IPS DF 6.9 (cell line): ENCODE measurements at regions not wholly inside any gene's neighbourhood (a gene's known extent, or its start where the extent isn't known, plus 50 kb on each side); places are given as distances from the start of the nearest gene placed in this dataset.

Experiments
- DNase-seq: peaks from one replicate; pipeline ENCODE4 v3.0.0-alpha.2; 2013; ENCODE audit warnings: low read depth, low spot score
- H3K27ac ChIP-seq: one replicate; pipeline ENCODE4 v1.5.1; 2013; ENCODE audit warnings: low read length, control low read depth
- H3K27me3 ChIP-seq: 2 replicates; pipeline ENCODE4 v1.6.1; 2013; ENCODE audit warnings: mild to moderate bottlenecking, low read length; ENCODE audit not compliant: control insufficient read depth, insufficient read depth
- H3K36me3 ChIP-seq: 2 replicates; pipeline ENCODE4 v1.6.1; 2013; ENCODE audit warnings: low read length; ENCODE audit not compliant: control insufficient read depth, insufficient read depth
- H3K4me1 ChIP-seq: 2 replicates; pipeline ENCODE4 v1.6.1; 2013; ENCODE audit warnings: low read length; ENCODE audit not compliant: control insufficient read depth, insufficient read depth
- H3K4me3 ChIP-seq: 2 replicates; pipeline ENCODE4 v1.5.1; 2013; ENCODE audit warnings: mild to moderate bottlenecking, low read length
- H3K9me3 ChIP-seq: 2 replicates; pipeline ENCODE4 v1.6.1; 2013; ENCODE audit warnings: low read length, inconsistent platforms; ENCODE audit not compliant: control insufficient read depth, insufficient read depth
- WGBS: extraction: QIAGEN DNeasy Blood & Tissue Kit; methylation state at CpG from one replicate; pipeline ENCODE4 v1.1.7; 2013; ENCODE audit warnings: mixed read lengths, missing lambda C conversion rate; ENCODE audit not compliant: insufficient read length, insufficient coverage; 5-methylcytosine and 5-hydroxymethylcytosine counted together

DNA sequence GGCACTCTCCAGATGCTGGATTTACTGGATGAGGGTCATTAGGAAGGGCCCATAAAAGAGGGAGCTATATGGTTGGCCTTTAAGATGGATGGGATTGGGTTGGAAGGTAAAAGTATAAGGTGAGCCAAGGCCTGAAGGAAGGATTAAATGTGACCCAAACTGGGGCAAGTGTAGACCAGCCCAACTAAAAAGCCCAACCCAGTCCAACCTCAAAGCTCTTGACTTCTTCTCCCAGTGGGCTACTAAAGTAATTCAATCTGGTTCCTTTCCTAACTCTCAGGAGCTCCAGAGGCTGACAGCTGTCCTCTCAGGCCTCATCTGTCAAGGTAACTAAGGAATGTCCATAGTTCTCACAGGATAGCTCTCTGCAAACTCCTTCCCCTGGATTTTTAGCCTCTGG, 122.2 kb upstream of the EFNA5 start:
- Histone ChIP-seq H3K4me1 (no peaks in the 10 kb centered on the region), H3K27me3 (no peaks in the 10 kb centered on the region), H3K27ac (no peak overlapping the region), H3K9me3 (no peaks in the 10 kb centered on the region), H3K36me3 (no peaks in the 10 kb centered on the region), H3K4me3 (no peak overlapping the region)
- DNase-seq: no peak

DNA sequence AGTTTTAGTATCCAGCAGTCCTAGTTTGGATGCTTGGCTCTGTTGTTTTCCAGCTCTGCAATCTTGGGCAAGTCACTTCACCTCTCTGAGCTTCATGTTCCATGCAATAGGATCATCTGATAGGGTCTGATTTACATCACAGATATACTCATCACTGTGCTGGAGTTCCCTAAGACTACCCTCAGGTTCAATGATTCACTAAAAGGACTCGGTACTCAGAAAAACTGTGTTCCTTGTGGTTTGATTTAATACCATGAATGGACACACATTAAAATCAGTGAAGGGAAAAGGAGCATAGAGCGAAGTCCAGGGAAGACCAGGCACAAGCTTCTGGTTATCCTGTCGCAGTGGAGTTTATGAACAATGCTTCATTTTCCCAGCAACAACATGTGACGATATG, 119.9 kb upstream of the EFNA5 start:
- H3K9me3 ChIP-seq: no peaks in the 10 kb centered on the region
- no CpG with 5 or more reads among the region's 4 CpGs for WGBS
- H3K27ac ChIP-seq: no peak overlapping the region
- H3K4me1 ChIP-seq: no peaks in the 10 kb centered on the region
- no peaks in the 10 kb centered on the region for H3K27me3 ChIP-seq
- no peak for DNase-seq
- H3K36me3 ChIP-seq: no peaks in the 10 kb centered on the region
- no peak overlapping the region for H3K4me3 ChIP-seq

DNA sequence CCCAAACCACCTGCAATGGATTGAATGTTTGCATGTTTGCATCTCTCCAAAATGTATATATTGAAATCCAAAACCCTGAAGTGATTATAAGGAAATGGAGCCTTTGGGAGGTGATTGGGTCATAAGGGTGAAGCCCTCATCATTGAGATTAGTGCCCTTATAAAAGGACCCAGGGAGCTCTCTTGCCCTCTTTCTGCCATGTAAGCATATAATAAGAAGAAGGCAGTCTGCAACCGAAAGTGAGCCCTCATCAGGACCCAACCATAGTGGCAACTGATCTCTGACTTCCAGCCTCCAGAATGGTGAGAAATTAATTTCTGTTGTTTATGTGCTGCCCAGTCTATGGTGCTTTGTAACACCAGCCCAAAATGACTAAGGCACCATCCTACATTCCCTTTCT, 115.7 kb upstream of the EFNA5 start:
- Histone ChIP-seq H3K36me3 (no peaks in the 10 kb centered on the region), H3K4me1 (no peaks in the 10 kb centered on the region), H3K9me3 (no peaks in the 10 kb centered on the region), H3K4me3 (no peak overlapping the region), H3K27me3 (no peaks in the 10 kb centered on the region), H3K27ac (no peak overlapping the region)
- WGBS: no CpG with 5 or more reads among the region's 1 CpG
- no peak for DNase-seq

DNA sequence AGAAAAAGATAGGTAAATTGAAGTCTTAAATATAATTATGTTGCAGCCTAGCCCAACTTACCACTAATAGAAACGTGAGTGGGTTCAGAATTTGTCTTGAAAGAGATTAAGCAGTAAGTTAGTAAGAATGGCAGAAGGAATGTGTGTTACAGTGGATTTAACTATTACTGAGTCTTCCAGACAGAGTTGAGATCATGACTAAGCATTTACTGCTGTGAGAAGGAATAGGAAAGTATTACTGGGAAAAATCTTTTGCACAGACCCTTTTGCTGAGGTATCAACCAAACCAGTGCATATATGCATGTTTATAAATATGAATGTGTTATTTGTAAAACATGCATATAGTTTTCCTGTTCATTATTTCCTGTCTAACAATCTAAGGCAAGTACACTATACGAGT, 112.8 kb upstream of the EFNA5 start:
- H3K27ac ChIP-seq: no peak overlapping the region
- DNase-seq: no peak
- WGBS: no CpG with 5 or more reads among the region's 2 CpGs

GRCh38 chr5:107782561-107783169, 111.9 kb upstream of the EFNA5 start:
- H3K9me3 ChIP-seq: no peaks in the 10 kb centered on the region
- WGBS: no CpG with 5 or more reads among the region's 4 CpGs
- H3K27ac ChIP-seq: no peak overlapping the region
- H3K4me1 ChIP-seq: no peaks in the 10 kb centered on the region
- H3K36me3 ChIP-seq: no peaks in the 10 kb centered on the region
- no peak overlapping the region for H3K4me3 ChIP-seq
- no peak for DNase-seq
- H3K27me3 ChIP-seq: no peaks in the 10 kb centered on the region

More for the DNA sequence above, 112.8 kb upstream of the EFNA5 start:
- Histone ChIP-seq H3K4me1 (no peaks in the 10 kb centered on the region), H3K4me3 (no peak overlapping the region), H3K27me3 (no peaks in the 10 kb centered on the region), H3K9me3 (no peaks in the 10 kb centered on the region), H3K36me3 (no peaks in the 10 kb centered on the region)

GRCh38 chr5:107781451-107781850, 110.7 kb upstream of the EFNA5 start:
- no peaks in the 10 kb centered on the region for H3K27me3 ChIP-seq
- no peak overlapping the region for H3K27ac ChIP-seq
- no peak for DNase-seq
- H3K9me3 ChIP-seq: no peaks in the 10 kb centered on the region
- H3K36me3 ChIP-seq: no peaks in the 10 kb centered on the region
- H3K4me1 ChIP-seq: no peaks in the 10 kb centered on the region
- no peak overlapping the region for H3K4me3 ChIP-seq
- no CpG with 5 or more reads among the region's 1 CpG for WGBS

DNA sequence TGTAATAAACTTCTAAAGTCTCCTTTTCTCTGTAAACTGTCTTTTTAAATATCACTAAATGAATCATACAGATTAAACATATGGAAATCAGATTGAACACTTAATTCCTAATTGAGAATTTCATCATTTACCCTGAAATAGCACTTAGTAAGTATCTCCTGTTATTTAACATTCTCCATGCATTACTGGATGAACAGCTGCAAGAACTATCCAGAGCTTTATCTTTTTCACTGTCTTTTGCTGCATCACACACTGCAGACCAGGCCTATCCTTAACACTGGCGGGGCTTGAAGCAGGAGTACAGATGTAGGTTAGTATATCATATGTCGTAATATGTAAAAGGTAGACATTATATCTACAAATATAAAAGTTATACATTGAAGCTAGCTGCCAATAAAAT, 108.7 kb upstream of the EFNA5 start:
- Histone ChIP-seq H3K27ac (no peak overlapping the region), H3K36me3 (no peaks in the 10 kb centered on the region), H3K9me3 (no peaks in the 10 kb centered on the region), H3K4me3 (no peak overlapping the region), H3K27me3 (no peaks in the 10 kb centered on the region), H3K4me1 (no peaks in the 10 kb centered on the region; the same call in 1 of the 2 replicates)
- DNase-seq: no peak
- no CpG with 5 or more reads among the region's 2 CpGs for WGBS

DNA sequence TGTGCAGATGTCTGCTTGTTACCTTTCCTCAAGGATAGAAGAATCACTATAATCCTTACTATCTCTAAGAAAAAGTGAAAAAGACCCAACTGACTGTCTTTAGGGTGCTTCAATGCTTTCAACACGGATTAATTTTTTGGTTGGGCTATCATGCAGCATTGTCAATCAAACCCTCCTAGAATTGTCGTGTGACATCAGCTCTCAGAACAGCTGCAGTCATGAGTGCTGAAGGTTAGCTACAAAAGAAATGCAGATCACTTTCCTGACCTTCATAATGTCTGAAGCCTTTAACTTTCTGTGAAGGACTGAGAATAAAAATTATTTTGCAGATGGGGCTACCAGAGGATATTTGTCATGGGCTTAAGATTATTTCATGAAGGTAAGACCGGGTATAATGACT, 107.9 kb upstream of the EFNA5 start:
- no peak overlapping the region for H3K27ac ChIP-seq
- no peaks in the 10 kb centered on the region for H3K9me3 ChIP-seq
- no peak for DNase-seq
- no peak overlapping the region for H3K4me3 ChIP-seq
- no peaks in the 10 kb centered on the region for H3K27me3 ChIP-seq
- no peaks in the 10 kb centered on the region for H3K36me3 ChIP-seq
- peaks cover 1% of the 10 kb centered on the region; the same call in 1 of the 2 replicates for H3K4me1 ChIP-seq
- WGBS: no CpG with 5 or more reads among the region's 3 CpGs

GRCh38 chr5:107776922-107777740, 106.4 kb upstream of the EFNA5 start:
- Histone ChIP-seq H3K36me3 (no peaks in the 10 kb centered on the region), H3K27ac (no peak overlapping the region), H3K4me1 (peaks cover 5% of the 10 kb centered on the region; the same call in 1 of the 2 replicates), H3K9me3 (no peaks in the 10 kb centered on the region), H3K4me3 (no peak overlapping the region), H3K27me3 (no peaks in the 10 kb centered on the region)
- WGBS: no CpG with 5 or more reads among the region's 6 CpGs
- DNase-seq: no peak

DNA sequence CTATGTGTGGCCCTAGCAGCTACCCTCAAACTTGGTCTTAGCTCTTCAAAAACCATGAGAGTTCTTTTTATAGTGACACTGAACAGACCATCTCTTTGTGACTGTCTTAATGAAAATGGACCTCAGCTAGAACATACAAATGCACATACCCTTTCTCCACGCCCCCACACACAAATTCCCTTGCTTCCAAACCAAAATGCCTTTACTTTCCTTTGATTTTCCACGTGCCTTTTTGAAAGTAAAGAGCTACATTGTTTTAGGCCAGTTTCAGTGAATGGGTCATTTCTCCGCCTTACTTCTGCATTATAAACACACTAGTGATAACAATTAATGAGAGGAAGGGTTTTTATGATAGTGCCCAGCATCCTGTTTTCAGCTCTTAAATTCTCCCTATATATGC, 105.8 kb upstream of the EFNA5 start:
- DNase-seq: no peak
- no peaks in the 10 kb centered on the region for H3K27me3 ChIP-seq
- 100% methylated on average over 2 of the region's 3 CpGs for WGBS
- no peaks in the 10 kb centered on the region for H3K36me3 ChIP-seq
- no peaks in the 10 kb centered on the region for H3K9me3 ChIP-seq
- no peak overlapping the region for H3K4me3 ChIP-seq
- H3K4me1 ChIP-seq: peaks cover 5% of the 10 kb centered on the region; the same call in 1 of the 2 replicates
- H3K27ac ChIP-seq: no peak overlapping the region

GRCh38 chr5:107774316-107774715, 103.6 kb upstream of the EFNA5 start:
- Histone ChIP-seq H3K36me3 (no peaks in the 10 kb centered on the region), H3K4me3 (no peak overlapping the region), H3K9me3 (no peaks in the 10 kb centered on the region), H3K27me3 (no peaks in the 10 kb centered on the region), H3K4me1 (peaks cover 5% of the 10 kb centered on the region; the same call in 1 of the 2 replicates), H3K27ac (no peak overlapping the region)
- WGBS: no CpG with 5 or more reads among the region's 2 CpGs
- DNase-seq: no peak
